ELR (cell line): ENCODE measurements at regions not wholly inside any gene's neighbourhood (a gene's known extent, or its start where the extent isn't known, plus 50 kb on each side); places are given as distances from the start of the nearest gene placed in this dataset.

ENCODE experiments used
- DNase-seq: peaks from one replicate; pipeline ENCODE4 v3.0.0-alpha.2; 2015; ENCODE audit warnings: low read depth

DNA sequence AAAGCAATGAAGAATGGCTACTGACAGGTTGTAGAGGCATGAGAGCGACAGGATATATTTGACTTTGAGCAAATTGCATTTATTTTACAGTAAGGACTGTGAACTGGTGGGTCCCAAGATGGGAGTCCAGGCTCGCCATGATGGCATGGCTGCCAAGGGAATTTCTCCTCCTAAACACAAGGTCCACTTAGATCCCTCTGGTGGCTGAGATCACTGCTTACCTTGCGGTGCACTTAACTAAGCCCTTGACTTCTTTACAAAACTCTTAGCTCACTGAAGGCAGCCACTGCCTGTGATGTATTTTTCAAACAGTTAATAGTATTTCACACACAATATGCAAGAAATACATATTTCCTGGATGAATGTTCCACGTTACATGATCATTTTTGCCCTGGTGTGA, 50.3 kb upstream of the SORBS2 start:
- no peak for DNase-seq

GRCh38 chr4:185863946-185864345, 52.0 kb upstream of the SORBS2 start:
- DNase-seq: no peak

DNA sequence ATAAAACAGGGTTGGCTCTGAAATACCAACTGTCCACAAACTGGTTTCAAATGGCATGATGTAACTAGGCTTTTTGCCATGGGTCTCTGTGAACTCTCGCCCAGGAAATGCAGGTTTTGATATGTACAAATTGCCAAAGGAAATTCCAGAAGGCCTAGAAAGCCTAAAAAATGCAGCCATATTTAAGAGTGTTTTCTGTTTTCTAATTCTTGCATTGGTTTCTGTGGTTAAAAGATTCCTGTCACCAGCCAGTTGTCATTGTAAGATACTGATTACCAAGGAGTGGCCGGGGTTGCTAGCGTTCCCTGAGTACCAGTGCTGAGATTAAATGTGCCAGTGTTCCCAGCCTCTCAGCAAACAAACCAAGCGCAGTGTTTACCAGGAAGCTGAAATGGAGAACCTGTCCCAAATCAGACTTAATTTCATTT, 53.9 kb upstream of the SORBS2 start:
- no peak for DNase-seq

GRCh38 chr4:185867770-185868169, 55.8 kb upstream of the SORBS2 start:
- DNase-seq: no peak

GRCh38 chr4:185868983-185869382, 57.0 kb upstream of the SORBS2 start:
- DNase-seq: no peak

GRCh38 chr4:185869427-185869826, 57.4 kb upstream of the SORBS2 start:
- DNase-seq: no peak

GRCh38 chr4:185870366-185870765, 58.4 kb upstream of the SORBS2 start:
- DNase-seq: no peak

GRCh38 chr4:185872747-185873380, 60.9 kb upstream of the SORBS2 start:
- DNase-seq: no peak

- DNase-seq: peak; percentile 51
These were observed 62.7 kb upstream of the SORBS2 start for GRCh38 chr4:185874516-185875230.

DNA sequence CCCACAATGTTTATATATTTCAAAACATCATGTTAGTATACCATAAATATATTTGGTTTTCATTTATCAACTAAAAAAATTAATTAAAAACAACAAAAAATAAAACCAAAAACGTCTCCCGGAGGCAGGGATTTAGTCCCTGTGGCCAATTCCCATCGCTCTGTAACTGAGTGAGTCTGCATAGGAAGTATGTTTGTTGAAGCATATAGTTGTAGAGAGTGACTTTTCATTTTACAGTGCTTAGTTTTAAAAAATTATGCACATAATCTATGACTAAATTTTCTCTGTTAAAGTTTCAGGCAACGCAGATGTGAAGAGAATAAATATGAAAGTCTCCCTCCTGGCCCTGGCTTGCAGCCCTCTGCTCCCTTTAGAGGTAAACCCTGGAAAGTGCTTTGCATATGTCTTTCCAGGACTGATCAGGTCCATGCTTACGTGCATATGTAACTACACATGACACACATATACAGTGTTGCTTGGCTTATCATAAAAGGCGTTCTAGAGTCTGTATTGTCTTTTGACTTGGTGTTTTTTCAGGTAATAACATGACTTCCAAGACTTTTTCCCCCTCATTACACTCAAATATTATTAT, 63.4 kb upstream of the SORBS2 start:
- DNase-seq: no peak

GRCh38 chr4:185878633-185879032, 66.6 kb upstream of the SORBS2 start:
- no peak for DNase-seq

DNA sequence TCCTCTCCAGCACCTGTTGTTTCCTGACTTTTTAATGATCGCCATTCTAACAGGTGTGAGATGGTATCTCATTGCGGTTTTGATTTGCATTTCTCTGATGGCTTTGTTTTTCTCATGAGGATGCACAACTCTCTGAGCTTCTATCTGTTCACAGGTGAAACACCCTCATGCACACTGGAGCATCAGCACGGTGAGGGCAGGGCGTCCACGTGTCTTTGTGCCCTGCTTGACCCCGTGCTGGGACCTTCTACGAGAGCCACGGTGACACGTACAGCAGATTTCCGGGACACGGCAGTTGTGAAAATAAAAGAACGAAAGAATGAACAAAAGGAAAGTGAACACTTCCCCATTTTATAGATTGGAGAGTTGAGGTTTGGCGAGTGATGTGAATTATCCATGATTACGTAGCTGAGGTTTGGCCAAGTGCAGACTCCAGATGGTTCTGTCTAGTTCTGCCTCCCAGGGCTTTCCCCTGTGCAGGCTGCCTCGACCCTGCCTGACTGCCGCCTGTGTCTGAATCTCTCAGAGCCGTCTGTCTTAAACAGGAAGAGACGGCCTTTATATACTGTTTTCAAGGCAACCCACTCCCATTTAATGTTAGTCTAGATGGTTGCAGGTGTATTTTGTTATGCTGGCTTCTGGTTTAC, 67.8 kb upstream of the SORBS2 start:
- no peak for DNase-seq

DNA sequence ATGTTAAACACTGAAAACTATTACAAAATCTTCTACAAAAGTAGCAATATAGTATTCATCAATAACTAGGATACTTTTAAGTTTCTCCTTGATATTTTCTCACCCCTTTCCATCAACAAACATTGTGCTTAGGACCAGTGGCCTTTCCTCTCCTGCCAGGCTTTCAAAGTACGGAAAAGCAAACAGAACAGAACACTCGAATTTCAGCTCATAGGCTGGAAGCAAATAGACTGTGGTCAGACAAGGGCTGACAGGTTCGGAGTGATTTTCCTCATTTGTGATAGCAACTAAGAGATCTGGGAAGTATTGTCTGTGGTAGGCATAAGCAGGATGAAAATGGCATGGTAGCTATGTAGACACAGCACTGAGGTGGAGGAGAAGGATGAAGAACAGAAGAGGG, 68.6 kb upstream of the SORBS2 start:
- no peak for DNase-seq

DNA sequence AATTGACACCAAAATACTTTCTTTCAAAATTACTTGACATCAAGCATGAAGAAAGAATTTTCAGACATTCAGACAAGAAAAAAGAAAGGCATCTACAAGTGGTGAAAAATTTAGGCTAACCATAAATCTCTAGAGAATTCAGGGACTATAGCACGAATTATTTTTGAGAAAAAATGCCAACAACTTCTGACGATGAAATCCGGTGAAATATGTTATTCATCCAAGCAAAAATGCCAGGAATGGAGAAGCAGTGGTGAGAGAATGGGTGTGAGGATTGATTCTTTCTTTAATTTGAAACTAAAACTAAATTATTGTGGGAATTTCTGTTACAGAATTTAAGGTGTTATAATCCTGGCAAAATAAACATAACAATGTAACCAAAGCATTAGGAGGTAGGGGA, 69.4 kb upstream of the SORBS2 start:
- no peak for DNase-seq

- no peak for DNase-seq
These were observed 71.6 kb upstream of the SORBS2 start for GRCh38 chr4:185883591-185883990.

DNA sequence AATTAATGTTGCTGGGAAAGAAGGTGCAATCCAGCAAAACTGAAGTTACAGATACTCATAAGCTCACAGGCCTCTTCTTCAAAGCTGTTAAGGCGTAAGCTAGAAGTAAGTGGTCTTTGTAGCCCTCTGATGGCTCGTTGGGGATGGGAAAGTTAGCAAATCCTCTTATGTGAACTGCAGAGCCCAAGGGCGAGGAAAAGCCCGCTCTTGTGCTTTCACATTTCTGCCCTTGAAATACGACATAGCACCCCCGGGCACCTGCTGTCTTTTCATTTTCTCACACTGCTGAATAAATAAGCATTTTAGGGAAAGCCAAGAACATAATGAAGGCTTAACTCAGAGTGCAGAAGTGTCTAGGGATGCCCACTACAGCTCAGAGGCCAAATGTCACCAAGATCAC, 73.1 kb upstream of the SORBS2 start:
- DNase-seq: no peak

- DNase-seq: no peak
These were observed 73.6 kb upstream of the SORBS2 start for GRCh38 chr4:185885604-185886003.

DNA sequence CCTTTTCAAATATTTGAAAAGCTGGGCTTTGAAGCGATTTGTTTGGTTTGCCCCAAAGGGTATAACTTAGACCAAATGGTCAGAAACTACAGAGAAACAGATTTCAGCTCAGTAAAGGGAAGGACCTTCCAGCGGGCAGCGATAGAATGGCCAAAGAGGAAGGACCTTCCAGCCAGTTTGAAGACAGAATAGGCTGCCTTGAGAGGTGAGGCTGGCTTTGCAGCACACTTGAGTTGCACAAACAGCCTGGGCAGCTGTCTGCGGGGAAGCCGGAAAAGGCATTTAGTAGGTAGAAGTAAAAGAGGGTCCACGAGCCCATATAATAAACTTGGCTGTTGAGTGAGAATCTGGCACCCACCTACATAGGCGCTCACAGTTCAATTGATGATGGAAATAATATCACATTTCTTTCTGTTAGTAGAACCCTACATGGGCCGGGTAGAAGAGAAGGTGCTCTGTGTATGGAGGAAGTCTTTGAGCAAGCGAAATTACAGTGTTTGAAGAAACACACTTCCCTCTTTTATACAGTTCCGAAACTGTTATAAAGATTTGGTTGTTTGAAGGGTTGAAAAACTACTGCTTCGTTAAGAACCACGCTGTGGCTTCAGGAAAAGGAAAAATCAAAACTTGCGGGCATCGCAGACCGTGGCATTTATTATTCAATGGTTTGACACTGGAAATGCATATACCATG, 75.0 kb upstream of the SORBS2 start:
- no peak for DNase-seq

- DNase-seq: no peak
These were observed 76.7 kb upstream of the SORBS2 start for GRCh38 chr4:185888676-185889075.

- no peak for DNase-seq
These were observed 77.6 kb upstream of the SORBS2 start for GRCh38 chr4:185889585-185889984.

DNA sequence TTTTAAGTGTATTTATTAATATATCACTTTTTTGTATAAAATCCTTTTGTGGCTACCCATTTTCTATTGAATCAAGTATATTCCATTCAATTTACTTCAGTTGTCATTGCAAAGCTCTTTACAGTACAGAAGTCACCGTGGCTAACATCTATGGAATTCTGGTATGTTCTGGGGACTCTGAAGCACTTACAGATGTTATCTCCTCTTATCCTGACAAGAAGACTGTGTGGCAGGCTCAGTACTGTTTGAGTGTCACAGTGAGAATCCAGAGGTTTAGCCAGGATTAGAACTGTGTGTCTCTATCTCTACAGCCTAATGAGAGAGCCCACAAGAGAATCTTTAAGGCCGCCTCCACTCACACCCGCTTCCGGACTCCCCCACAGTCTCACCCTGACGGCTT, 78.2 kb upstream of the SORBS2 start:
- no peak for DNase-seq

- DNase-seq: no peak
These were observed 80.2 kb upstream of the SORBS2 start for GRCh38 chr4:185892165-185892564.
